ENCODE measurements at regions not wholly inside any gene's neighbourhood (a gene's known extent, or its start where the extent isn't known, plus 50 kb on each side); places are given as distances from the start of the nearest gene placed in this dataset.

- TF ChIP-seq CTCF (IDR thresholded peaks at IDR 0.05; ENCODE audit: low read depth, low read length) (no peak), EZH2phosphoT487 (IDR thresholded peaks at IDR 0.05; ENCODE audit: low read depth) (no peak)
- no peak overlapping the region for H2AFZ ChIP-seq (ENCODE audit: low read depth, low read length)
- H3K27ac ChIP-seq (ENCODE audit: low read length) = no peak overlapping the region
- H4K20me1 ChIP-seq (ENCODE audit: insufficient read depth, low read length) = no peaks in the 10 kb centered on the region
- no peak overlapping the region for H3K4me3 ChIP-seq (ENCODE audit: low read length)
- peaks cover 52% of the 10 kb centered on the region for H3K4me1 ChIP-seq (ENCODE audit: low read length)
- H3K79me2 ChIP-seq (ENCODE audit: low read length) = no peaks in the 10 kb centered on the region
- no peak overlapping the region for H3K9ac ChIP-seq (ENCODE audit: low read length)
- H3K36me3 ChIP-seq (replicated peaks; ENCODE audit: low read depth, low read length) = no peaks in the 10 kb centered on the region
- H3K4me2 ChIP-seq (ENCODE audit: low read length) = no peak overlapping the region
- H3K9me3 ChIP-seq (ENCODE audit: insufficient read depth, low read length) = peaks cover 7% of the 10 kb centered on the region; the same call in 1 of the 2 replicates
- H3K27me3 ChIP-seq (ENCODE audit: low read depth, low read length) = peaks cover 26% of the 10 kb centered on the region
Measured at GRCh38 chr2:111666160-111666559, 217.8 kb downstream of the ANAPC1 start.

- peaks cover 43% of the 10 kb centered on the region for H3K4me1 ChIP-seq (ENCODE audit: low read length)
- peaks cover 7% of the 10 kb centered on the region; the same call in 1 of the 2 replicates for H3K9me3 ChIP-seq (ENCODE audit: insufficient read depth, low read length)
- H3K27me3 ChIP-seq (ENCODE audit: low read depth, low read length) = peaks cover 22% of the 10 kb centered on the region
- no peak overlapping the region for H2AFZ ChIP-seq (ENCODE audit: low read depth, low read length)
- TF ChIP-seq EZH2phosphoT487 (IDR thresholded peaks at IDR 0.05; ENCODE audit: low read depth) (no peak), CTCF (IDR thresholded peaks at IDR 0.05; ENCODE audit: low read depth, low read length) (no peak)
- H3K4me3 ChIP-seq (ENCODE audit: low read length) = no peak overlapping the region
- no peak overlapping the region for H3K9ac ChIP-seq (ENCODE audit: low read length)
- no peaks in the 10 kb centered on the region for H3K36me3 ChIP-seq (replicated peaks; ENCODE audit: low read depth, low read length)
- H3K79me2 ChIP-seq (ENCODE audit: low read length) = no peaks in the 10 kb centered on the region
- no peak overlapping the region for H3K27ac ChIP-seq (ENCODE audit: low read length)
- no peak overlapping the region for H3K4me2 ChIP-seq (ENCODE audit: low read length)
- H4K20me1 ChIP-seq (ENCODE audit: insufficient read depth, low read length) = no peaks in the 10 kb centered on the region
Measured at GRCh38 chr2:111667001-111667400, 217.0 kb downstream of the ANAPC1 start.

- Histone ChIP-seq H3K9ac (ENCODE audit: low read length) (no peak overlapping the region), H2AFZ (ENCODE audit: low read depth, low read length) (no peak overlapping the region), H4K20me1 (ENCODE audit: insufficient read depth, low read length) (no peaks in the 10 kb centered on the region), H3K4me3 (ENCODE audit: low read length) (no peak overlapping the region), H3K27ac (ENCODE audit: low read length) (no peak overlapping the region), H3K36me3 (replicated peaks; ENCODE audit: low read depth, low read length) (no peaks in the 10 kb centered on the region), H3K9me3 (ENCODE audit: insufficient read depth, low read length) (peaks cover 7% of the 10 kb centered on the region; the same call in 1 of the 2 replicates), H3K27me3 (ENCODE audit: low read depth, low read length) (peaks cover 22% of the 10 kb centered on the region), H3K4me1 (ENCODE audit: low read length) (peaks cover 36% of the 10 kb centered on the region), H3K4me2 (ENCODE audit: low read length) (no peak overlapping the region), H3K79me2 (ENCODE audit: low read length) (no peaks in the 10 kb centered on the region)
- peak; percentile 42 for TF ChIP-seq CTCF (IDR thresholded peaks at IDR 0.05; ENCODE audit: low read depth, low read length)
- TF ChIP-seq EZH2phosphoT487 (IDR thresholded peaks at IDR 0.05; ENCODE audit: low read depth) = no peak
Measured at GRCh38 chr2:111667542-111668273, 216.3 kb downstream of the ANAPC1 start.

- H3K4me3 ChIP-seq (ENCODE audit: low read length) = no peak overlapping the region
Measured at GRCh38 chr2:111668274-111668616, 215.7 kb downstream of the ANAPC1 start.

More at GRCh38 chr2:111668274-111668616, 215.7 kb downstream of the ANAPC1 start:
- no peak for TF ChIP-seq EZH2phosphoT487 (IDR thresholded peaks at IDR 0.05; ENCODE audit: low read depth)
- no peak for TF ChIP-seq CTCF (IDR thresholded peaks at IDR 0.05; ENCODE audit: low read depth, low read length)
- no peaks in the 10 kb centered on the region for H3K79me2 ChIP-seq (ENCODE audit: low read length)
- H3K4me2 ChIP-seq (ENCODE audit: low read length) = no peak overlapping the region
- H3K9me3 ChIP-seq (ENCODE audit: insufficient read depth, low read length) = peaks cover 7% of the 10 kb centered on the region; the same call in 1 of the 2 replicates
- no peaks in the 10 kb centered on the region for H4K20me1 ChIP-seq (ENCODE audit: insufficient read depth, low read length)
- no peaks in the 10 kb centered on the region for H3K36me3 ChIP-seq (replicated peaks; ENCODE audit: low read depth, low read length)
- H3K9ac ChIP-seq (ENCODE audit: low read length) = no peak overlapping the region
- no peak overlapping the region for H3K27ac ChIP-seq (ENCODE audit: low read length)
- H3K27me3 ChIP-seq (ENCODE audit: low read depth, low read length) = peaks cover 22% of the 10 kb centered on the region
- H2AFZ ChIP-seq (ENCODE audit: low read depth, low read length) = no peak overlapping the region
- peaks cover 31% of the 10 kb centered on the region for H3K4me1 ChIP-seq (ENCODE audit: low read length)

Measured in OCI-LY3 (cell line).